ENCODE measurements at regions not wholly inside any gene's neighbourhood (a gene's known extent, or its start where the extent isn't known, plus 50 kb on each side); places are given as distances from the start of the nearest gene placed in this dataset.

GRCh38 chr4:117533501-117533900 lies 448.1 kb upstream of the TRAM1L1 start:
- no peak overlapping the region for H3K4me3 ChIP-seq (ENCODE audit: low read depth, low read length)
- CTCF ChIA-PET = no interaction called here
- H3K36me3 ChIP-seq (ENCODE audit: control insufficient read depth, insufficient read depth, low read length) = no peaks in the 10 kb centered on the region
- no peak for DNase-seq (ENCODE audit: low read depth)
- no peaks in the 10 kb centered on the region for H3K27me3 ChIP-seq (ENCODE audit: control insufficient read depth, insufficient read depth, low read length)
- POLR2A ChIA-PET = no interaction called here
- no peak for TF ChIP-seq CTCF (IDR thresholded peaks at IDR 0.05; ENCODE audit: insufficient read depth, low read depth, low read length)

- ChIA-PET POLR2A (no interaction called here), CTCF (no interaction called here)
- DNase-seq (ENCODE audit: low read depth) = no peak
- no peak for TF ChIP-seq CTCF (IDR thresholded peaks at IDR 0.05; ENCODE audit: insufficient read depth, low read depth, low read length)
- Histone ChIP-seq H3K36me3 (ENCODE audit: control insufficient read depth, insufficient read depth, low read length) (no peaks in the 10 kb centered on the region), H3K27me3 (ENCODE audit: control insufficient read depth, insufficient read depth, low read length) (no peaks in the 10 kb centered on the region), H3K4me3 (ENCODE audit: low read depth, low read length) (no peak overlapping the region)
These were observed 459.7 kb upstream of the TRAM1L1 start for GRCh38 chr4:117545039-117545438.

- Histone ChIP-seq H3K36me3 (ENCODE audit: control insufficient read depth, insufficient read depth, low read length) (no peaks in the 10 kb centered on the region), H3K4me3 (ENCODE audit: low read depth, low read length) (no peak overlapping the region), H3K27me3 (ENCODE audit: control insufficient read depth, insufficient read depth, low read length) (no peaks in the 10 kb centered on the region)
- no peak for DNase-seq (ENCODE audit: low read depth)
- CTCF ChIA-PET = no interaction called here
- POLR2A ChIA-PET = no interaction called here
- no peak for TF ChIP-seq CTCF (IDR thresholded peaks at IDR 0.05; ENCODE audit: insufficient read depth, low read depth, low read length)
These were observed 464.1 kb upstream of the TRAM1L1 start for GRCh38 chr4:117549524-117549923.

GRCh38 chr4:117550085-117550484 lies 464.7 kb upstream of the TRAM1L1 start:
- ChIA-PET CTCF (interaction anchor here (0.6 kb wide), 1 partner anchor 10 kb away, joined by 3 read pairs; no protein-coding TSS in a partner anchor), POLR2A (no interaction called here)
- no peak for TF ChIP-seq CTCF (IDR thresholded peaks at IDR 0.05; ENCODE audit: insufficient read depth, low read depth, low read length)

GRCh38 chr4:117560329-117560728 lies 474.0 kb upstream of the NDST3 start:
- POLR2A ChIA-PET = no interaction called here
- DNase-seq (ENCODE audit: low read depth) = no peak
- CTCF ChIA-PET = no interaction called here
- no peak for TF ChIP-seq CTCF (IDR thresholded peaks at IDR 0.05; ENCODE audit: insufficient read depth, low read depth, low read length)
- Histone ChIP-seq H3K4me3 (ENCODE audit: low read depth, low read length) (no peak overlapping the region), H3K36me3 (ENCODE audit: control insufficient read depth, insufficient read depth, low read length) (no peaks in the 10 kb centered on the region), H3K27me3 (ENCODE audit: control insufficient read depth, insufficient read depth, low read length) (no peaks in the 10 kb centered on the region)

More at GRCh38 chr4:117550085-117550484, 464.7 kb upstream of the TRAM1L1 start:
- H3K36me3 ChIP-seq (ENCODE audit: control insufficient read depth, insufficient read depth, low read length) = no peaks in the 10 kb centered on the region
- no peak overlapping the region for H3K4me3 ChIP-seq (ENCODE audit: low read depth, low read length)
- H3K27me3 ChIP-seq (ENCODE audit: control insufficient read depth, insufficient read depth, low read length) = no peaks in the 10 kb centered on the region
- DNase-seq (ENCODE audit: low read depth) = no peak

All from BJ (cell line).